Mesendoderm (in vitro differentiated cells): ENCODE measurements at regions not wholly inside any gene's neighbourhood (a gene's known extent, or its start where the extent isn't known, plus 50 kb on each side); places are given as distances from the start of the nearest gene placed in this dataset.

Experiments used
- DNase-seq: peaks from one replicate; pipeline ENCODE4 v3.0.0; 2013
- H2AK5ac ChIP-seq: 2 replicates; pipeline ENCODE4 v1.6.1; 2013; ENCODE audit warnings: low read length, inconsistent platforms
- H2BK120ac ChIP-seq: 2 replicates; pipeline ENCODE4 v1.6.1; 2013; ENCODE audit warnings: low read depth, mild to moderate bottlenecking, low read length, moderate library complexity, mixed read lengths
- H2BK15ac ChIP-seq: replicated peaks from 2 replicates; pipeline ENCODE4 v1.6.1; 2013; ENCODE audit warnings: low read depth, mild to moderate bottlenecking, moderate library complexity
- H2BK5ac ChIP-seq: 2 replicates; pipeline ENCODE4 v1.6.1; 2013; ENCODE audit warnings: low read length, inconsistent platforms
- H3K18ac ChIP-seq: 2 replicates; pipeline ENCODE4 v1.6.1; 2013; ENCODE audit warnings: mild to moderate bottlenecking, low read length, mixed read lengths
- H3K23ac ChIP-seq: one replicate; pipeline ENCODE4 v1.6.1; 2013; ENCODE audit warnings: low read length
- H3K27ac ChIP-seq: 2 replicates; pipeline ENCODE4 v1.5.1; 2013; ENCODE audit warnings: low read depth, mild to moderate bottlenecking, inconsistent platforms, low read length, moderate library complexity
- H3K27me3 ChIP-seq: 2 replicates; pipeline ENCODE4 v1.6.1; 2013; ENCODE audit warnings: low read length, control low read depth, mild to moderate bottlenecking, inconsistent platforms; ENCODE audit not compliant: insufficient read depth, poor library complexity
- H3K36me3 ChIP-seq: 2 replicates; pipeline ENCODE4 v1.6.1; 2013; ENCODE audit warnings: low read length, inconsistent platforms; ENCODE audit not compliant: control insufficient read depth, insufficient read depth
- H3K4ac ChIP-seq: one replicate; pipeline ENCODE4 v1.6.1; 2013; ENCODE audit warnings: low read depth, mild to moderate bottlenecking, low read length, moderate library complexity
- H3K4me1 ChIP-seq: 2 replicates; pipeline ENCODE4 v1.6.1; 2013; ENCODE audit warnings: low read depth, low read length, inconsistent platforms; ENCODE audit not compliant: control insufficient read depth
- H3K4me2 ChIP-seq: 2 replicates; pipeline ENCODE4 v1.6.1; 2013; ENCODE audit warnings: low read length
- H3K4me3 ChIP-seq: 2 replicates; pipeline ENCODE4 v1.5.1; 2013; ENCODE audit warnings: mild to moderate bottlenecking, low read length
- H3K56ac ChIP-seq: one replicate; pipeline ENCODE4 v1.6.1; 2013; ENCODE audit warnings: low read length
- H3K79me1 ChIP-seq: 2 replicates; pipeline ENCODE4 v1.6.1; 2013; ENCODE audit warnings: low read length, inconsistent platforms
- H3K79me2 ChIP-seq: 2 replicates; pipeline ENCODE4 v1.6.1; 2013; ENCODE audit warnings: mild to moderate bottlenecking, low read length; ENCODE audit not compliant: control insufficient read depth, insufficient read depth
- H3K9ac ChIP-seq: 2 replicates; pipeline ENCODE4 v1.6.1; 2013; ENCODE audit warnings: low read length, inconsistent platforms
- H4K5ac ChIP-seq: one replicate; pipeline ENCODE4 v1.6.1; 2013; ENCODE audit warnings: low read length
- H4K8ac ChIP-seq: one replicate; pipeline ENCODE4 v1.6.1; 2013; ENCODE audit warnings: low read depth, mild to moderate bottlenecking, control low read depth, low read length, moderate library complexity
- WGBS: extraction: QIAGEN DNeasy Blood & Tissue Kit; methylation state at CpG from one replicate; pipeline ENCODE4 v1.1.7; 2013; ENCODE audit warnings: low lambda C conversion rate, missing lambda C conversion rate; ENCODE audit not compliant: insufficient coverage; ENCODE audit errors: extremely low coverage; 5-methylcytosine and 5-hydroxymethylcytosine counted together

DNA sequence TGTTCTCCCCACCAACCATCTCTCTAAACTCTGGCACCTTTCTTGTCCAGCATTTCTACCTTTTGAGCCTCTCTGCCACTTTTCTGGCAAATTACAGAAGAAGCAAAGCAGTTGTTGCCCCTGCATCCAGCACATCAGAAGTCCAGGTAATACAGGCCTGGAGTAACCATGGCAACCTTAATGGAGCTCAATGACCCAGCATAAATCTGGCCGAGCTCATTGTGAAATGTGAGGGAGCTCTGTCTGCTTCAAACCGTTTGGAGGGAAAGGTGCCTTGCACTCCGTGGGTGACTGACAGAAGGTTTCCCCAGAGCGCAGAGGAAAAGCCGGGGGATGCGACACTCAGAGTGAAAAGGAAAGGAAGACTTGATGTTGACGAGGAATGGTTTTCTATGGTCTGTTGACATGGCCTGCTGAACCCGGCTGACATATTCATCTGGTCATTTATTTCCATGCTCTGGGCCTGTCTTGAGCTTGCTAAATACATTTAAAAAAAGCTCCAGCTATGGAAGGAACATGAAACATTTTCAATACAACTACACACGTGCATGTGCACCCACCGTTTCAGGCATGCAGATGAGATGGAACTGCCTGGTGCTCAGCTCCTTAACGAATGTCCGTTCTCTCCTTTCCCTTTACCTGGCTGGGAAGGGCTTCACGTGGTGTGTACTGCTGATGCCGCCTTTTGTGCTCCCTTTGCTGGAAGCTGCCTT, 74.9 kb downstream of the ADRA2A start:
- Histone ChIP-seq H3K4me3 (no peak overlapping the region), H3K27me3 (no peaks in the 10 kb centered on the region), H3K18ac (no peak overlapping the region)

DNA sequence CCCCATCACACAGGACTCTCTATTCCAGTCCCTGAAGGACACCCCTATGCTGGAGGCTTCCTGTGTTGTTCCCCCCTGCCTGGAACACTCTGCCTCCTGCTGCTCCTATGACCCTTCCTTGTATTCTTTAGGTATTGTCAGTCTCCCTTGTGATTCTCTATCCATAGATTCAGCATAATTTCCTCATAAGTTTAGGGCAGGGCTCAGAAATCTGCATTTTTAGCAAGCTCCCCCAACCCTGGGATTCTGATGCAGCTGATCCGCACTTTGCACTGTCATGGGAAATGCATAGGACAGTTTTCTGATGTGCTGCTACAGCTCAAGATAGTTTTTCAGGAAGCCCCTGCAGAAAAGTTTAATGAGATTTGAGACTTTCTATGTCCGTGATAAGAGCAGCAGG, 79.9 kb downstream of the ADRA2A start:
- no peak overlapping the region for H2BK15ac ChIP-seq
- H3K4me2 ChIP-seq: no peak overlapping the region
- H3K27ac ChIP-seq: no peak overlapping the region
- no peak overlapping the region for H3K9ac ChIP-seq
- no peak for DNase-seq
- no peaks in the 10 kb centered on the region for H3K27me3 ChIP-seq
- no peaks in the 10 kb centered on the region for H3K79me2 ChIP-seq
- H3K23ac ChIP-seq: no peak overlapping the region
- no peak overlapping the region for H4K8ac ChIP-seq
- no peak overlapping the region for H4K5ac ChIP-seq
- no peak overlapping the region for H3K56ac ChIP-seq
- no peak overlapping the region for H3K4ac ChIP-seq
- H3K18ac ChIP-seq: no peak overlapping the region
- H2BK120ac ChIP-seq: no peak overlapping the region
- no peak overlapping the region for H2AK5ac ChIP-seq
- no peak overlapping the region for H2BK5ac ChIP-seq
- no CpG with 5 or more reads among the region's 2 CpGs for WGBS
- H3K36me3 ChIP-seq: no peaks in the 10 kb centered on the region
- no peaks in the 10 kb centered on the region for H3K4me1 ChIP-seq
- H3K4me3 ChIP-seq: no peak overlapping the region
- H3K79me1 ChIP-seq: no peaks in the 10 kb centered on the region

More for the DNA sequence above, 74.9 kb downstream of the ADRA2A start:
- Histone ChIP-seq H3K36me3 (no peaks in the 10 kb centered on the region), H3K23ac (no peak overlapping the region), H3K27ac (no peak overlapping the region), H3K56ac (no peak overlapping the region), H3K79me1 (no peaks in the 10 kb centered on the region), H4K5ac (no peak overlapping the region), H3K4ac (no peak overlapping the region), H2BK5ac (no peak overlapping the region), H3K79me2 (no peaks in the 10 kb centered on the region), H4K8ac (no peak overlapping the region), H3K4me1 (no peaks in the 10 kb centered on the region), H2BK120ac (no peak overlapping the region), H3K9ac (no peak overlapping the region), H2BK15ac (no peak overlapping the region), H2AK5ac (no peak overlapping the region), H3K4me2 (no peak overlapping the region)
- WGBS: no CpG with 5 or more reads among the region's 14 CpGs
- peak; percentile 41 for DNase-seq

DNA sequence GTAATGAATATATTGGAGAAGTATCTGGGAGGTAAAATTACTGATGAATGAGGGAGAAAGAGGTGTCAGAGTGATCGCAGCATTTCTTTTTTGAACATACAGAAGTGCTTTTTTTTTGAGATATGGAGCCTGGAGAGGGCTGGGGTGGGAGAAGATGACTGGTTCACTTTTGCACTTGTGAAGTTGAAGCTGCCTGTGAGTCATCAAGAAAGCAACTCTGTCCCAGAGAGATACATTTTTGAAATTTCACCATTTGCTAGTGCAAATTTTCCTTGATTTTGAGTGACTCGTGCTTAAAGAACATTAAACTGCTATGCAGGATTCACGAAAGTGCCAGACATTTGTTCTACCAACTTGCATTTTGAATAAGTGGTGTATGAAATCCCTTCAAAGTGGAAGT, 81.8 kb downstream of the ADRA2A start:
- no peak overlapping the region for H3K18ac ChIP-seq
- no peak overlapping the region for H2BK5ac ChIP-seq
- H4K8ac ChIP-seq: no peak overlapping the region
- no peak overlapping the region for H2BK120ac ChIP-seq
- WGBS: no CpG with 5 or more reads among the region's 3 CpGs
- H3K27ac ChIP-seq: no peak overlapping the region
- no peak for DNase-seq
- H3K27me3 ChIP-seq: no peaks in the 10 kb centered on the region
- H3K79me1 ChIP-seq: no peaks in the 10 kb centered on the region
- H3K4me2 ChIP-seq: no peak overlapping the region
- H3K56ac ChIP-seq: no peak overlapping the region
- H3K23ac ChIP-seq: no peak overlapping the region
- H2BK15ac ChIP-seq: no peak overlapping the region
- H3K4ac ChIP-seq: no peak overlapping the region
- no peak overlapping the region for H3K9ac ChIP-seq
- no peaks in the 10 kb centered on the region for H3K36me3 ChIP-seq
- no peaks in the 10 kb centered on the region for H3K4me1 ChIP-seq
- H4K5ac ChIP-seq: no peak overlapping the region
- no peaks in the 10 kb centered on the region for H3K79me2 ChIP-seq
- no peak overlapping the region for H2AK5ac ChIP-seq
- no peak overlapping the region for H3K4me3 ChIP-seq

DNA sequence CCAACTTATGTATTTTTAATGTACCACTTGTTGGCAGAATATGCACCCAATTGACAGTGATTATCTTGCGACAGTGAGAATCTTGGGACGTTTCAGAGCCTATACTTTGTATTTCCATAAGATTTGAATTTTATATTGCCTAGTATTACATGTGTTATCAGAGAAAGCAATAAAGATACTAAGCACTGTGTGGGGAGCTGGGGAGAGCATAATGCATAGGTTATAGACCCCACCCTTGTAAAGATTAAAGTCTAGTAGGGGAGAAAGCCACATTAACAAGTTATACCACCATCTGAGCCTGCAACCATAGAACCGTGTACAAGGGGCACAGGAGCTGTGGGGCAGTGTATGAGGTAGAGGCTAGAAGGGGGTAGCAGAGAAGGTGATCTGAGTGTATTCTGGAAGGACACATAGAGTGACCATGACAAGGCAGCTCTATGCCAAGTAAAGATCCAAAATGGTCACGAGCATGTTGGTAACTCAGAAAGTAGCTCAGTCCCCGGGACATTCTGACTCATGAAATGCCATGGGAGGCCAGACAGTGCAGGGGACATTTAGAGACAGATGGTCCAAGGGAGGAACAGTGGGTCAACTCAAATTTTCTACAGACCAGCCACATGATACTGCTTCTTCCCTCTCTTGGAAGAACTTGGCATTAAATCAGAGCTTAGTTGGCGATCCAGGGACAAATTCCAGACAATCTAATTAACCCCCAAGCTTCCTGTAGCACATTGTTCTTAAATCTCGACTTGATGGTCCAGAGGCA, 84.5 kb downstream of the ADRA2A start:
- no peaks in the 10 kb centered on the region for H3K36me3 ChIP-seq
- H2BK120ac ChIP-seq: no peak overlapping the region
- no peak overlapping the region for H3K27ac ChIP-seq
- H3K18ac ChIP-seq: no peak overlapping the region
- no peak overlapping the region for H2AK5ac ChIP-seq
- no CpG with 5 or more reads among the region's 7 CpGs for WGBS
- H3K4ac ChIP-seq: no peak overlapping the region
- no peaks in the 10 kb centered on the region for H3K79me1 ChIP-seq
- H4K5ac ChIP-seq: no peak overlapping the region
- H4K8ac ChIP-seq: no peak overlapping the region
- no peak overlapping the region for H3K4me3 ChIP-seq
- no peak overlapping the region for H3K23ac ChIP-seq
- H3K9ac ChIP-seq: no peak overlapping the region
- no peak overlapping the region for H2BK15ac ChIP-seq
- no peaks in the 10 kb centered on the region for H3K79me2 ChIP-seq
- H2BK5ac ChIP-seq: no peak overlapping the region
- no peak overlapping the region for H3K56ac ChIP-seq
- no peaks in the 10 kb centered on the region for H3K4me1 ChIP-seq
- DNase-seq: no peak
- H3K27me3 ChIP-seq: no peaks in the 10 kb centered on the region
- no peak overlapping the region for H3K4me2 ChIP-seq

DNA sequence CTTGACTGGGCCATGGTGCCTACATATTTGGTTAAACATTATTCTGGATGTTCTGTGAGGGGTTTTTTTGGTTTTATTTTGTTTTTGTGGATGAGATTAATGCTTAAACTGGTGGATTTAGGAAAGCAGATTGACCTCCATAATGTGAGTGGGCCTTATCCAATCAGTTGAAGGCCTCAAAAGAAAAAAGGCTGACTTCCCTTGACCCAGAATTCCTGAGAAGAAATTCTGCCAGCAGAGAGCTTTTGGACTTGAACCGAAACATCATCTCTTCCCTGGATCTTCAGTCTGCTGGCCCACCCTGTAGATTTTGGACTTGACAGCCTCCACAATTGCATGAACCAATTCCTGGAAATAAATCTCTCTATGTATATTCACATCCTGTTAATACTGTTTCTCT, 94.4 kb downstream of the ADRA2A start:
- DNase-seq: no peak
- Histone ChIP-seq H3K27me3 (no peaks in the 10 kb centered on the region), H3K4me2 (no peak overlapping the region), H3K36me3 (no peaks in the 10 kb centered on the region), H3K4me1 (no peaks in the 10 kb centered on the region), H3K18ac (no peak overlapping the region), H3K79me1 (no peaks in the 10 kb centered on the region), H4K5ac (no peak overlapping the region), H3K9ac (no peak overlapping the region), H2BK15ac (no peak overlapping the region), H3K4ac (no peak overlapping the region), H3K4me3 (no peak overlapping the region), H3K27ac (no peak overlapping the region), H2BK120ac (no peak overlapping the region), H3K23ac (no peak overlapping the region), H3K79me2 (no peaks in the 10 kb centered on the region), H2BK5ac (no peak overlapping the region), H2AK5ac (no peak overlapping the region), H4K8ac (no peak overlapping the region), H3K56ac (no peak overlapping the region)
- no CpG with 5 or more reads among the region's 1 CpG for WGBS
